Stimulated activated CD4-positive, alpha-beta T cell treated with anti-CD3 and anti-CD28 coated beads, Interleukin-2, amount 100 ng/mL, for 48 hours (primary cell): ENCODE measurements at regions not wholly inside any gene's neighbourhood (a gene's known extent, or its start where the extent isn't known, plus 50 kb on each side); places are given as distances from the start of the nearest gene placed in this dataset.

Source experiments
- DNase-seq, 2 donors: peaks; one replicate each; pipeline ENCODE4 v3.0.0-alpha.2; 2020

GRCh38 chr7:17242504-17242903 lies 55.9 kb upstream of the AHR start:
- no peak for DNase-seq

GRCh38 chr7:17244786-17245185 lies 53.7 kb upstream of the AHR start:
- no peak for DNase-seq

DNA sequence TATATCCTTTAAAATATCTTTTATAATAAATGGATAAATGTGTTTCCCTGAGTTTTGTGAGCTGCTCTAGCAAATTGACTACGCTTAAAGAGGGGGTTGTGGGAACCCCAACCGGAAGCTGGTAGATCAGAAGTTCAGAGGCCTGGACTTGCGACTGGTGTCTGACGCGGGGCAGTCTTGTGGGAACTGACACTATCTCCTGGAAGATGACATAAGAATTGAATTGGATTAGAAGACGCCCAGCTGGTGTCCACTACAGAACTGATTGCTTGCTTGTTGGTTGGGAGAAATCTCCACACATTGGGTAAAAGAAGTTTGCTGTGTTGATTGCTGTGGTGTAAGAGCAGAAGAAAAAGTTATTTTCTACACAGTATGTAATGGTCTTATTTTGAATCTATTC lies 51.1 kb upstream of the AHR start:
- no peak for DNase-seq

DNA sequence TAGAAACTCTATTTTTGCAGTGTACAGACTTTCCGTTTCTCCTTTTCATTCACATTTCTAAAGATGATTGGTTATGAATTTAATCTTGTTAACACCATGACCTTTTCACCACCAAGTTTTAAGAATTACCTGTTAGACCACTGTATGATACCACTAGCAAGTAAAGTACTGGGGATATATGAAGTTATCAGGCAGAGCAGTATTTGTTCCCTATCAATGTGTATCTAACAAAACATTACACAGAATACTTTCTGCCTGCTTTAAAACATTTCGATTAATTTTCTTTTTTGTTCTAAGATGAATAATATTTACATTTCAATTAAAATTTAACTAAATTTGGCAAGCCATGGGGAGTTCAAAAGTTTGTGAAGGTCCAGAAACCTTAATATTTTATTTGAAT lies 49.9 kb upstream of the AHR start:
- DNase-seq = no peak
